NCI-H226 (cell line): ENCODE measurements at regions not wholly inside any gene's neighbourhood (a gene's known extent, or its start where the extent isn't known, plus 50 kb on each side); places are given as distances from the start of the nearest gene placed in this dataset.

Experiments used
- DNase-seq: peaks from one replicate; pipeline ENCODE4 v3.0.0-alpha.2; 2015

- DNase-seq = no peak
Measured at GRCh38 chr15:29451201-29451781, 181.7 kb upstream of the NSMCE3 start.

DNA sequence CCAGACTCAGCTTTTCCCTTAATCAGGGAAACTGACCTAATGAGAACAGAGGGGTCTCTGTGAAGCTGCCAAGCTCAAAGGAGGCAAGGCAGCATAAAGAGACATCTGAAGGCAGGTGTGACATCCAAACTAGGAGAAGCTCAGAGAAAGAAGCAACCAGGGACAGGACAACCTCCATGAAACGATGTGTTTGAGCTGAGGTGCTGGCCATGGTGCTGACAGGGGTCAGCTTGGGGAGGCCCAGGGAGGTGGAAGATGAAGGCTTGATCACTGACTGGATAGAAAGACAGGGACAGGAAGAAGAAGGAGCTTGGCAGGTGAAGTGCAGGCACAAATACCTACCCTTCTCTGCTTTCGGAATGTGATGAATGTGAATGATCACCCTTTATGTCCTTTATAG lies 179.5 kb upstream of the NSMCE3 start:
- DNase-seq = peak; percentile 8

GRCh38 chr15:29448320-29448719 lies 178.7 kb upstream of the NSMCE3 start:
- DNase-seq = no peak

DNA sequence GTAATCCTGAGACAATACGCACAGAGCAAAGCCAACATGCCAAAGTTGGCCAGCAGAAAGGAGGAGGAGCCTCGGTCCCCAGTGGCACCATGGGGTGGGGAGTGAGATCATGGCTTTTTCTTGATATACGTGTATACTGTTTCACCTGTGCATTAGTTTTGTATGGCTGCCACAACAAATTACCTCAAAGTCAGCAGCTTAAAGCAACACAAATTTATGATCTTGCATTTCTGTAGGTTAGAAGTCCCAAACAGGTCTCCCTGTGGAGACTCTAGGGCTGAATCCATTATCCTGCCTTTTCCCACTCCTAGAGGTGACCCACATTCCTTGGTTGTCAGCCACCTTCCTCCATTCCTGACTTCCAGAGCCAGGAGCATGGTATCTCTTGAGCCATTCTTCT lies 176.9 kb upstream of the NSMCE3 start:
- no peak for DNase-seq

DNA sequence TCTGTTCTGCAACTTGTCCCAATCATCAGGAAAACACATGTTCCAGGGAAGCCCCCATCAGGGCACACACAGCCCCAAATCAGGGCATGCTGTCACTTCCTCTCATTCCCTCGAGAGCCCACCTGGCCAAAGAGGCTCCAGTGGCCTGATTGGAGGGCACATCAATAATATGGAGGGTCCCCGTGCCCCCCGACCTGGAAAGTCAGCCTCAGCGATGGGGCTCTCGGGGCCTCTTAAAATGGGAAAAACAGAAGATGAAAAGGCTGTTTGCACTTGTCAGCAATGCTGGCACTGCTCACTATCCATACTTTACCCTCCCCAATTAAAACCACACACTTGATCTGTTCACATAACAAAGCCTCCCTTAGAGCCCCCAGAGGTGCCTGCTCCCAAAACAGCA lies 172.9 kb upstream of the NSMCE3 start:
- no peak for DNase-seq

- DNase-seq = no peak
Measured at GRCh38 chr15:29440541-29440940, 170.9 kb upstream of the NSMCE3 start.

- no peak for DNase-seq
Measured at GRCh38 chr15:29438703-29439055, 169.1 kb upstream of the NSMCE3 start.

DNA sequence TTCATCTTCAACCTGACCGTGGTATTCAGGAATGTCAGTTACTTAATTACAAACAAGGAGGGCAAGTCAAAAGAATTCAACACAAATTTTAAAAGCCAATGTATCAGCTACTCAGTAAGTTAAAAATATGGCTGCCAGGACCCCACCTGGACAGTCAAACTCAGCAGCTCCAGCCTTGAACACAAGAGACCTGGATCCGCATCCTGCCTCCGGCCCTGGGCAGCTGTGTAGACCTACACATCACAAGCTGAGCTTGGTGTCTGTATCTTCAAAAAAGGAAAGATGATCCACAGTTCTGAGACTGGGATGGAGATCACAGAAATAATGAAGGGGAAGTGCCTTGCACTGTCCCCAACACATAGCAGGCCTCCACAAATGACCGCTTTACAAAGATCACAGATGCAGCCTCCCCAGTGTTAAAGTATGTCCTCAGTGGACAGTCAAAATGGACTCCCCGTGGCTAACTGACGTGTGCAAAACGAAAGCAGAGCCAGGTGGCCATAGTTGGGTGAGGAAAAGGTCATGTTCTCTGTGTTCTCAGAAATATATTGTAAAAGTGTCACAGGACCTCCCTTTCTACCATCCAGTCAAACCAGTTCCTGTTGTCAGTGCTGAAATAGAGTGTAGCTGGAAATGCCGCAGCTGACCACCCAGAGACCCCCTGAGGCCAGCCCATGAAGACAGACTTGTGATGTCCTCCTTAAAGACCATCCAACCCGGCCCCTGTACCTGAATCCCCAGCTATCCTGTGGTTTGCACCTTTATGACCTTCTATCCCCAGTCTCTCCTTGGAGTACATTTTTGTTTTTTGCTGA lies 168.5 kb upstream of the NSMCE3 start:
- DNase-seq = no peak

DNA sequence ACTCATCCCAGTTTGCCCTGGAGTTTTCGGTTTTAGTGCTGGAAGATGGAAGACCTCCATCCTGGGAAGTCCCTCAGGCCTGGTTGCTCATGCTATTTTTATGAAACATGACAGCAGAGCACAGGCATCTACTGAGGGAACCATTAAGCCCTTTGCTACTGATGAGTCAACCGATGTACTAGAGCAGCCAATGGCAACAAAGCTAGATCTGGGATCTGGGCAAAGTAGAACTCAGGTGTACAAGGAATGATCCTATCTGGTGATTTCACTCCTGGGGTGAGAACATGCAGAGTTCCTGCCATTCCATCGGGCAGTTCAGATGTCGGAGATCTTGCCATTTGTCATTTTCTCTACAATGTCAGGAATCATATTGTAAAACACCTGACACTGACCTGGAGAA lies 166.2 kb upstream of the NSMCE3 start:
- peak; percentile 40 for DNase-seq

GRCh38 chr15:29434280-29434679 lies 164.7 kb upstream of the NSMCE3 start:
- no peak for DNase-seq

- DNase-seq = no peak
Measured at GRCh38 chr15:29433507-29434248, 164.1 kb upstream of the NSMCE3 start.

- DNase-seq = no peak
Measured at GRCh38 chr15:29433050-29433318, 163.4 kb upstream of the NSMCE3 start.

DNA sequence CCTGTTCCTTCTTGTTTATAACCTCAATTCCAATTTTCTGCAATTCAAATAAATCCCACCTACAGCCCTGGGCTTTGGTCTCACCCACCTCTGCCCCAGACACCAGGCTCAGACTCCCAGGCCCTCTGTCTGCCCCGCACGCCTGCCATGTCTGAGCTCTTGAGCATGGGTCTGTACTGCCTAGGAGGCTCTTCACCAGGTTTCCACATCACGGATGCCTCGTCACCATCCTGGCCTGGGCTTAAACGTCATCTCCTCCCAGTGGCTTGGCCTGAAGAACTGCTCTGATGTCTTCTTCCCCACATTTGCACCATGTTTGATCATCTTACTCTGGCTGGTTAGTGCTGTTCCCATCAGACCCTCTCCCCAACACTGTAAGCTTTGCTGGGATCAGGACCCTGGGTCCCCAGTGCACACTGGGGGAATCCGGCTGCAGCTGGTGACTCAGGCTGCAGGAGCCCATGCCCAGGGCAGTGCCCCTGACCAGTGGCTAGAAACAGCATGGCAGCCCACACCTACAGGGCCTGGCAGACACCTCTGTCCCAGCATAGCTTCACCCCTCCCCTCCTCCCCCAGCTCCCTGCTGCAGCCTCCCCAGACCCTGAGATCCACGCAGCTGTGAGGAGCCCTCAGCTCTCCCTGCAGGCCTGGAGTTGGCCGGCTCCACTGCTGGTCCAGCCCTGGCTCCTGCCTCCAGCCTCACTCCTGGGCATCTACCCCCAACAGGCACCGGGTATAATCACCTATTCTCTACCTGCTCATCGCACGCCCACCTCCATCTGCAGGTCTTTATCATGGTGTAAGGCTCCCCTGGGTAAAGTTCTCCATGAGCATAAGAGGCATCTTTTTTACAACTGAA lies 162.8 kb upstream of the NSMCE3 start:
- DNase-seq = no peak

GRCh38 chr15:29430831-29431230 lies 161.2 kb upstream of the NSMCE3 start:
- DNase-seq = no peak

DNA sequence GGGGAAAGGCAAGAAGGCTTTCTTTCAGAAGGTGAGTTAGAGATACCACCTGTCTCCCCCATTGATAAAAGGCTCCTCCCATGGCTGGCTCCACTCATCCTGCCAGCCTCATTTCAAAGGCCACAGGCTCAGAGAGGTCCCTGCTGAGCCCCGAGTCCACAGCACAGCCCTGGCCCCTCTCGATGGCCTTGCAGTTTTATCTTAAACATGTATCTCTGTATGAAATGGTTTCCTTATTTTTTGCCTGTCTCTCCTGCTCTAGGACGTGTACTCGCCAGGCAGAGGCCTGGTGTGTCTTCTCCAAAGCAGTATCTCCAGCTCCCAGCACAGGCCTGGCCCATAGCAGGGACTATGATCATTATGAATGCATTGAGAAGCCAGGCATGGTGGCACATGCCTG lies 160.5 kb upstream of the NSMCE3 start:
- no peak for DNase-seq

- no peak for DNase-seq
Measured at GRCh38 chr15:29429584-29429983, 160.0 kb upstream of the NSMCE3 start.

- DNase-seq = no peak
Measured at GRCh38 chr15:29428925-29429573, 159.4 kb upstream of the NSMCE3 start.

GRCh38 chr15:29425864-29426263 lies 156.2 kb upstream of the NSMCE3 start:
- no peak for DNase-seq

- no peak for DNase-seq
Measured at GRCh38 chr15:29424118-29424517, 154.5 kb upstream of the NSMCE3 start.

DNA sequence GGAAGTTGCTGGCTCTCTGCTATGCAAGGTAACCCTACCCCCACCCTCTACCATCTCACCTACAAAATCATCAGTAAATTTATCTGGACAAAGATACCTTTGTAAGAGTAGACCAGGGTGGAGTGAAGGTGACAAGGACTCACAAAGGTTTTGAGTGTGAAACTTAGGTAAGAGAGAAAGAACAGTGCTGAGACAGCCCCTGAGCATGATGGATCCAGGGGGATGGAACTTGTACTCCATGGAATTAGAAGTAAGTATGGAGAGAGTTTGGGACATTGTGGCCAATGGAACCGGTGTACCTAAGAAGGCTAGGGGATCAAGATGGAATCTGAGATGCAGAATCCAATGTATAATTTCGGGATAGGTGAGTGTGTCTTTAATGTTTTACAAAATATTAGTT lies 153.0 kb upstream of the NSMCE3 start:
- no peak for DNase-seq

GRCh38 chr15:29420188-29420587 lies 150.6 kb upstream of the NSMCE3 start:
- no peak for DNase-seq

DNA sequence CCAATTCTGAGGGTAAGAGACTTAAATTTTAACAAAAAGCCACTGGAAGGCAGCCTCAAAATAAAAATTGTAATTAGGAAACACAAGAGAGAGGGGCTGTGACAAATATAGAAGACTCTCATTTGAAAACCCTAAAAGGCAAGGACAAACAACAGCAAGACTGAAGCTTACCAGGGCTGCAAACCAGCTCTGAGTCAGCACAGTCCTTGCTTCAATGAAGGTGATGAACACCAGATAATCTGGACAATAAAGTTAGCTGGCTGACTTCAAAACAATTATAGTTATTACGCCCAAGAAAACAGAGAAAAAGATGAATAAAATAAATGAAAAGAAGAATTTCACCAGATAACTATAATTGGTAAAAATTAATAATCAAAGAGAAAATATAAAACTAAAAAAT lies 149.3 kb upstream of the NSMCE3 start:
- no peak for DNase-seq

- no peak for DNase-seq
Measured at GRCh38 chr15:29418178-29418577, 148.6 kb upstream of the NSMCE3 start.
